Fibroblast of skin of right biceps (primary cell): ENCODE measurements at regions not wholly inside any gene's neighbourhood (a gene's known extent, or its start where the extent isn't known, plus 50 kb on each side); places are given as distances from the start of the nearest gene placed in this dataset.
"Not testable (repeated sequence)": the region's sequence is repeated elsewhere in the genome, so short reads cannot be mapped to it uniquely, and the experiment has no call there.

ENCODE experiments used
- DNase-seq: peaks from one replicate; pipeline ENCODE4 v3.0.0-alpha.2; 2013

DNA sequence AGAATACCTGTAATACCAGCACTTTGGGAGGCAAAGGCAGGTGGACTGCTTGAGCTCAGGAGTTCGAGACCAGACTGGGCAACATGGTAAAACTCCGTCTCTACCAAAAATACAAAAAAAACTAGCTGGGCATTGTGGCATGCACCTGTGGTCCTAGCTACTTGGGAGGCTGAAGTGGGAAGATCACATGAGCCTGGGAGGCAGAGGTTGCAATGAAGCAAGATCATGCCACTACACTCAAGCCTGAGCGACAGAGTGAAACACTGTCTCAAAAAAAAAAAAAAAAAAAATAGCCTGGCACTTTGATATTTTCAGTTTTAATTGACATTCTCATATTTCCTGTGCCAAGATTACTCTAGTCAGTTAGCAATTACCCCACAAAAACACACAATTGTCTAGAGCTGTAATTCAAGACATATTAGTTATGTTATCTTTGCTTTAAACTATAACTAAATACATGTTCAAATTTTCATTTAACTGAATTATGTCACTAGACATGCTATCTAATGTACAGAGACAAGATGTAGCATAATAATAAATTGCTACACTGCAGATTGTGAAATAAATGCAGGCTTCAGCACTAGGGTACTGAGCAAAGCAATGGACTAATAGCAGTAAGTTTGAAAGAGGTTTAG, 378.2 kb upstream of the GRAMD2B start:
- no peak for DNase-seq

DNA sequence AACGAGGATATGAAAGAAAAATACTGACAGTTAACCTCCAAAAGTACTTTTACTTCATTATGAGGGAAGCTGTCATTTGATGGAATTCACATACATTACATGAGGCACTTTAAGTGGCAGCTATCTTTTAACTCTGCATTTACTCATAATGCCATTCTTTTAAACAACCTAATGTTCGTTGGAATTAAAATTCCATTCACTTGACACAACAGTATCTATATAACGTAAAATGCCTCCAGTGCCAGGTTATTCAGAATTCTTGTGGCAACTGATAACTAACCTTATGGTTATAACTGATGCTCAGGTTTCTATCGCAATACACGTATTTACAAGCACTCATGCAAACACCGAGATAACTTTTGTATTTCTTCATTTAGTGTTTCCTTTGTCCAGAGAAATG, 376.9 kb upstream of the GRAMD2B start:
- DNase-seq, result no peak

DNA sequence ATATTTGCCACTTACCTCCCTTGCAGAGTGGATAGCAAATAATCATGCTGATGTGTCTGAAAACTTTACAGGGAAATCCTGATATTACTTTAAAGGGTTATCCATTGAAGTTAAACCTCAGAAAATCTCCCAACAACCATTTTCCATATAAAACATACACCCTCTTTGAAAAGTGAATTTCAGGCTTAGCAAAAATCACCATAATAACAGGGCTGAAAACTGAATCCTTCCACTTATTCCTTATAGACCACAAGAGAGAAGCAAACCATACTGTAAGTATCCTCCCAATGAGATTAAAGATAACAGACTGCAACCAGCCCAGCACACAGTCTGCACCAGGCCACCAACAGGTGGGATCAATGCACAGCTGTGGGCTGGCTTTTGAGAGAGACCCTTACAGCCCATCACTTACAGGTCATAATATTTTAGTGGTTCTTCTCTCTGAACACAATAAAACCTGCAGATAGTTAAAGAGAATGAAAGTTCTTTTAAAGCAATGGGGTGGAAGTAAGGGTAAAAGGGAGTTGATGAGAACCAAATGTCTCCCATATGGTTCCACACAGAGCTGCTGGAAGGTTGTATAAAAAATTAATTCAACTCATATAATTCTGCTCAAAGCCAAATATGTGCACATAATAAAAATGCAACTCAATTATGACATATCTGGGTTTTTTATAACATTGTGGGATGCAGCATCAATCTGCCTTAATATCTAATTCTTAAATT, 376.2 kb upstream of the GRAMD2B start:
- DNase-seq, result no peak

DNA sequence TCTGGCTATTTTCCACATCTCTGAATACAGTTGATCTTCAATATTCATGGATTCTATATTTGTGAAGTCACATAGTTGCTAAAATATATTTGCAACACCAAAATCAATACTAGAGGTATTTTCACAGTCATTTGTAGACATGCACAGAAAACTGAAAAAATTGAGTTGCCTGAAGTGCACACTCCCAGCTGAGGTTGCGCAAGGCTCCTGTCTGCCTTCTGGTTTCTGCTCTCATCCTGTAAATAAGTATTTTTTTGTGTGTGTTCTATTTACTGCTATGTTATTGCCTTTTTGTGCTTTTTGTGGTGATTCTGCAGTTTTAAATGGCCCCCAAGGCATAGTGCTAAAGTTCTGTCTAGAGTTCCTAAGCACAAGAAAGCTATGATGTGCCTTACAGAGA, 371.1 kb upstream of the GRAMD2B start:
- no peak for DNase-seq

DNA sequence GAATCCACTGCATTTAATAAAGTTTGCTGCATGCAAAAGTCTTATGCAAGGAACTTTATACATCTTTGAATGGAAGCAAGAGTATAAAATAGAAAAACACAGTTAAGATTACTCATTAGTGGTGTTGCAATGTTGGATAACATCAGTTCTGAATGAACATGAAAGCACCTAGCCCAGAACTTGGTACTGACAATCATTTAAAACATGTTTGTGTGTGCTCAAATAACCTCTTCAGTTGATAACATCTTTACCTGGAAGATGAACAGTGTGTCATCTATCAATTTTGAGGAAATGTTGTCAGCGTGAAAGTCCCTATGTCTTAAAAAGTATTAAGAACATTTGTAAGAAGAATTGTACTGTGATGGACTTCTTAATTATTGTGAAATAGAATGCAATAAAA, 370.4 kb upstream of the GRAMD2B start:
- no peak for DNase-seq

DNA sequence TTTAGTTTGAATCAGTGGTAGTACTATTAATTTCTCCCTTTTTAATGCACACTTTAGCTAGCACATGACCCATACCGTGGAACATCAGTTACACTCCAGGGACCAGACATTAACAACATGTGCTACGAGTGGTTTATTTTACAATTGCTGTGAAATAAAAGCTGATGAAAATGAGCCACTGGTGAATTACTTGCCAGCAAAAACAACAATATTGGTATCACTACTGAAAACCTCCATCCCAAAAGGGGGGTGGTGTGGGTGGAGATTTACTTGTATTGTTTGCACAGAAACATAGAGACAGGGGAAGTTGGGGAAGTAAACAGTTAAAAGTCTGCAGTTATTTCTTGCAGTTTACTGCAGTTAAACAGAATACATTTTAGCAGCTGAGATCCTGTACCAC, 369.6 kb upstream of the GRAMD2B start:
- DNase-seq, result no peak

DNA sequence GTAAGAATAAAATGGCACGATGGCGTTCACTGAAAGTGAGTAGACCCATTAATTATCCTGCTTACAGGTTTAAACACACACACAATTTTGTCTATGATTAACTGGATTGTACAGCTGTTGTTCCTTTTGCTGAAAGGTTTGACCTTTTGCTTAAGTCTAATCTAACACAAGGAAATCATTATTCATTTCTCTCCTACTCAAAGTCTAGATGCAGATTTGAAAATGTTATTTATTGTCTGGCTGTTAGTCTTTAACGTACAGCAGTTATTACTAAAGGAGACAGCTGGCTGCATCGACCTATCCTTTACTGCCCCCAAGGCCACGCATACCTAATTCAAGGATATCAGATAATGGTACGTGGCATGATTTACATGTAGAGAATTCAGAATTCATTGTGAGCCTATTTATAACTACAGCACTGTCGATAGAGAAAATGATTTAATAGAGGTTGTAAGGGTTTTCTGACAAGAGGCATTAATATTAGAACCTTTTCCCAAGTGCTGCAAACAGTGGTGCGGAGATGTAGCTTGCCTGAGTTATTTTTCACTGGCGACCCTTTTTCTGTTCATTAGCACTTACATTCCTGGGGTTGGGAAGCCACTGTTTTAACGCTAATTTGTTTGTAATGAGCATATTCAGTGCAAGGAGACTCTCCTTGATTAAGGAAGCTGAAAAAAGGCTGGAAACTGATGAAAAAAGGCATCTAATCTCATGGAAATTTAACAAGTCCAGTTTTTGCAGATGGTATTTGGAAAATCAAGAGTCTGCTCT, 368.4 kb upstream of the GRAMD2B start:
- no peak for DNase-seq

DNA sequence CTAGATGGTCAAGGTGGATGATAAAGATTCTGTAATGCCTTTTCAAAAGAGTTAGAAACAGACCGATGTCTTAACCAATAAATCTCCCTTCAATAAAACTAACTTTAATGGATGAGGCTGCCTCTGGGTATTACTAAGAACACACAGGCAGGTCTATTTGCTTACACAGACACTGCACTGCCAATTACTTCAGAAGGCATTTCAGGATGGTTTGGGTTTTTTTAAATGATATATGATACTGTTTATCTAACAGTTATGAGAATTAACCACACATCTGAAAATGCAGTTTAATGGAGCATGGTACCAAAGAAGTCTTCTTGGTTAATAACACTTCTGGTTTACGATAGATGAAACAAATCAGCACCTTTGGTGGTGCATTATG, 367.9 kb upstream of the GRAMD2B start:
- no peak for DNase-seq

DNA sequence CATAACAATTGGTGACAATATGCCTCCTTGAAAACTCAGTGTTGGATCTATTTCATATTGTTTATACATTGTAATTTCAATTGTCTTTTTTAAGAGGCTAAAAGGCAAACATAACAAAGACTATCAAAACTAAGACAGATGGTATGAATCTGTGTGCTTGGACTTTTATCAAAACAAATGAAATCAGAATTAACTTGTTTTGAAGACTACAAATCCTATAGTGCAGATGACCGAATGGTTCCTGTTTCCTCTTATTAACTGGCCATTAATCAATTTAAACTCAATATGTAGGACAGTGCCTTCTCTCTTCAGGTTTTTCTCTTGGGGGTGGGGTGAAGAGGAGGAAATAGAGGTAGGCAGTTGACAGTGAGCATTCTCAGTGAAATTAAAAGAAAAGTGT, 366.9 kb upstream of the GRAMD2B start:
- no peak for DNase-seq

DNA sequence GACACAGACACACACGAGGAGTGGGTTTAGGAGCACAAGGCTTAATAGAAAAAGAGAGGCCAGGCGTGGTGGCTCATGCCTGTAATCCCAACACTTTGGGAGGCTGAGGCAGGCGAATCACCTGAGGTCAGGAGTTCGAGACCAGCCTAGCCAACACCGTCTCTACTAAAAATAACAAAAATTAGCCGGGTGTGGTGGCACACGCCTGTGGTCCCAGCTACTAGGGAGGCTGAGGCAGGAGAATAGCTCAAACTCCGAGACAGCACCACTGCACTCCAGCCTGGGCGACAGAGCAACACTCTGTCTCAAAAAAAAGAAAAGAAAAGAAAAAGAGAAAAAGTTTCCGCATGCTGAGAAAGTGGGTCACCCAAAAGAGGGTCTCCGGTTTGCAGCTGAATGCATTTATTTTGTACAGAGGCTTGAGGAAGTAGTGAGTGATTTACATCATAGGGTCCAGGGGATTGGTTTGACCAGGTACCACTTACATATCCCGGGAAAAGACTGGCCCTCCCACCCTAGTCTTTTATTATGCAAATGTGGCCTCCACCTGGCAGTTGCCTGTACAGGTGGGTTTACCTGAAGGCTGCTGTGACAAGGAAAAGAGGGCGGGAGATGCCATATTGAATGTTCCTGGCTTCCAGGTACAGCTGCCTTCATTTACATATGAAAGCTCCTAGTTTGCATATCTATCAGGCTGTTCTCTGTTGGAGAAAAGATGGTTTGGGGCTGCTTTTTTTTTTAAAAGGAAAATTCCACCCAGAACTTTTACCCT, 366.2 kb upstream of the GRAMD2B start:
- DNase-seq, result no peak

DNA sequence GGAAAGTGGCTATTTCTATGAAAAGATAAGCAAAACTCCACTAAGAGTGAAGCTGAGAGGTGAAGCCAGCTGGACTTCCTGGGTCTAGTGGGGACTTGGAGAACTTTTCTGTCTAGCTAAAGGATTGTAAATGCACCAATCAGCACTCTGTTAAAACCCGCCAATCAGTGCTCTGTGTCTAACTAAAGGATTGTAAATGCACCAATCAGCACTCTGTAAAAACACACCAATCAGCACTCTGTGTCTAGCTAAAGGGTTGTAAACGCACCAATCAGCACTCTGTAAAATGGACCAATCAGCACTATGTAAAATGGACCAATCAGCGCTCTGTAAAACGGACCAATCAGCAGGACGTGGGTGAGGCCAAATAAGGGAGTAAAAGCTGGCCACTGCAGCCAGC, 364.8 kb upstream of the GRAMD2B start:
- not testable (repeated sequence) for DNase-seq

DNA sequence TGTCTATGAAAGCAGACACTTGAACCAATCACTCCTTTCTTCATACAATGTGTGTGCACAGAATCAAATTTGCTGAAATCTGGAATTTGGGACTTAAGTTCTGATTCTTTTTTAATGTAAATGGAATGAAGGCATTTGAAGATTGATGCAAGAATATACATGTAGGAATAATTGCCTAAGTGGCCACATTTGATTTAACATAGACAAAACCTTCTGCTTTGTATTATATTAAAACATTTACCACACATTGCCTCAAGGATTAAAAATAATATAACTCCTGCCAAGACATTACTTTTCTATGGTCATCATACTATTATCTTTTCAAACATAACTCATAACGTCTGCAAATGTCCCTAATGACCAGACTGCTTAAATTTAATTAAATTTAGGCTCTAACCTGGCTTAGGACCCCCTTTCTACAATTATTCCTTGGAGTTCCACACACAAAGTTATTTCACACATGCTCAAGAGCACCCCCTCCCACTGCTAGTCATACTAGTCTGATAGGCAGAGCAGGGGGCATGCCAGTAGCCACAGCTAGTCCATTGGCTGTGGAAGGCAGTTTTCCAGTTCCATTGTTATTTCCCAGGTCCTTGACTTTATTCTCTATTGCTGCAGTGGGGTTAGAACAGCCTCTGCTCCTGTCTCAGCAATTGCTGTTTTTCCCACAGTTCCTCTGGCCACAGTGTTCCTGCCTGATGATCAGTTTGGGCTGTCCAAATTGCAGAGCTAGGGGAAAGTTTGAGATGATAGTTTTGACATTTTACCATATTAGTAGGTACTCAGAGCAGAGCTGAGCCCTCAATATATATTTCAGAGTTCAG, 360.6 kb upstream of the GRAMD2B start:
- no peak for DNase-seq

DNA sequence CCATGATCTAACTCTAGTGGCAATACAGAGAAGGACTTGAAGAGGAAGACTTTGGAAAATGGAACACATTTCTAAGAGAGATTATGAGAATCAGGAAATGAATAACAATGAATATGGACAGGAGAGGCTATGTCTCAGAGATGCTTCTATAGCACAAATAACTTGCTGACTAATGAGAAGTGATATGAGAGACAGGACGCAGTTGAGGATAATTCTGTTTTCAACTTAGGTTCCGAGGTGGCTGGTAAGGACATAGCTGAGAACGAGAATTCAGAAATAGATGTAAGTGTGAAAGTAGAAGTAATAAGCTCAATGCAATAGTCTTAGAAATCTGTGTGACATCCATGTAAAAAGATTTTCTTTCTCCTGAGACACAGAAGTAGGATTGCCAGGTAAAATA, 358.1 kb upstream of the GRAMD2B start:
- DNase-seq, result no peak

DNA sequence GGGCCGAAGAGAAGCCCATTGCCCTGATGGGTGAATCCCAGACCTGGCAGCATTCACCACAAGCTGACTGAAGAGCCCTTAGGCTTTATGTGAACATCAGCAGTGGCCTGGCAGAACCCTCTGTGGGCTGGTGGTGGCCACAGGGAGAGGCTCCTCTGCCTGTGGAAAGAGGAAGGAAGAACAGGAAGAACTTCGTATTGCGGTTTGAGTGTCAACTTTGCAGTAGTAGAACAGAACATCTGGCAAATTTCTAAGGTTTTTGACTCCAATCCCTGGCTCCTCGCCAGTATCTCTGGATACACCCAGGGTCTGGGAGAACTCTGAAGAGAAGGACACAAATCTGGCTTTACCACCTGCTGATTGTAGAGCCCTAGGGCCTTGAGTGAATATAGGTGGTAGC, 356.4 kb upstream of the GRAMD2B start:
- no peak for DNase-seq

DNA sequence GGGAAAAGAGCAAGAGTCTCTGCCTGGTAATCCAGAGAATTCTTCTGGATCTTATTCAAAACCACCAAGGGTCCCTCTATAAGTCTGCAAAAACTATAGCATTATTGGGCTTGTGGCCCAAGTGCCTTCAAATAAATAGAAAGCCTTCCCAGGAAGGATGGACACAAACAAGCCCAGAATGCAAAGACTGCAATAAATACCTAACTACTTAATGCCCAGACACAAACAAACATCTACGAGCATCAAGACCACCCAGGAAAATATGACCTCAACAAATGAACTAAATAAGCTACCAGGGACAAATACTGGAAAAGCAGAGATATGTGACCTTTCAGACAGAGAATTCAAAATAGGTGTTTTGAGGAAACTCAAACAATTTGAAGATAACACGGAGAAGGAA, 355.8 kb upstream of the GRAMD2B start:
- DNase-seq, result no peak

DNA sequence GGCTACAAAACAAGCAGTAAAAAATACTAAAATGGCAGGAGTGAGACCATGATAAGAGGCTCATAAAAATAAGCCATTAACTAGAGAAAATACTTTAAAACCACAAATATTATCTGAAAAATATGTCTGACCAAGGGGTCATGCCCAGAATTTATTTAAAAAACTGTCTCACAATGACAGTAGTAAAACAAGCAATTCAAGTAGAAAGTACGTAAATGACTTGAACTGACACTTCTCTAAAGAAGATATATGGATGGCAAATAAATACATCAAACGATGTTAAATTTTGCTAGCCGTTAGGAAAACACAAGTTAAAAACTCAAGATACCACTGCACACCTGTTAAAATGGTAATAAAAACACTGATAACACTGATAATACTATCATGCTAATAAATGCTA, 353.9 kb upstream of the GRAMD2B start:
- DNase-seq, result no peak

DNA sequence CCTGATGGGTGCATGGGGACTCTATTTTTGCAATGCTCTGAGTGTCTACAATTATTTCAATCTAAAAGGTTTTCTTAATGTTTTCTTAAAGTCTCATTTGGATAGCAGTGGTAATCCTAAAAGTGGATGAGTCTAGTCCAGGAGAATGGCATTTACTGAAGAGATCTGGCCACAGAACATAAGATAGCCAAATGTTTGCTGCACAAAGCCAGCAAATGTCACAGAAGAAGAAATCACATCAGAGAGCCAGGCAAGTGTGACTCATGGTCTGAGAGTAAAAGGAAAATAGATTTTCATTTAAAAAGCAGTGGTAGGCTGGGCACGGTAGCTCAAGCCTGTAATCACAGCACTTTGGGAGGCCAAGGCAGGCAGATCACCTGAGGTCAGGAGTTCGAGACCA, 352.7 kb upstream of the GRAMD2B start:
- DNase-seq, result peak; percentile 17

DNA sequence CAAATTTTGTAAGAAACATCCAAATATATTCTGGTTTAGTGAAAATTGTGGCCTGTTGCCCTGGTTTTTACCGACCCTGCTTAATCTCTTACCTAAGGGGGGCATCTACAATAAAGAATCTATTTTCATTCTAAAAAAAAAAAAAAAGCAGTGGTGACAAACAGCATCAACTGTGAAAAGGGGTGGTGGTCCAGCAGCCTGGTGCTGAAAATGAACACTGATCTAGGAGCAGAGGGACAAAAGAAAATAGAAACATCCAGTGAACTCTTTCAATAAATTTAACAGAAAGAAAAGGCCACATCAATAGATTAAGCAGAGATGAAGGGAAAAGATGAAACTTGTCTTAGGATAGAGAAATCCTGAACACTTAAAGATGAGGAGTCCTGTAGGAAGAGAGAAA, 348.7 kb upstream of the GRAMD2B start:
- DNase-seq, result no peak

DNA sequence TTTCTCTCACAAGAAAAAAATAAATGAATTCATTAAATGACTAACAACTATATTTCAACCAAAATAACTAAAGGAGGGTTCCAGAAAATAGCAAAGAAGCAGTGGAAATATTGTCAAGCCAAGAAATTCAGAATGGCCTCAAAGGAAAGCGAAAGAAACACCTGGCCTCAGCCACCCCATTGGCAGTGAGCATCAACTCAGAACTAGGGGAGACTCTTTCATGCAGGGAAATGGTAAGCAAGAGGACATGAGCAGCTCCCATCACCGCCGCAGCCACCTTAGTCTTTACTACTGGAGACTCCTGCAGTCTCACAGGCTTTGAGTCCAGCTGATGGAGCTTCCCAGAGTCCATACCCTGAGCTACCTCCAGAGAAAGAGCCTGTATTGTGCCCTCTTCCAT, 343.9 kb upstream of the GRAMD2B start:
- no peak for DNase-seq

DNA sequence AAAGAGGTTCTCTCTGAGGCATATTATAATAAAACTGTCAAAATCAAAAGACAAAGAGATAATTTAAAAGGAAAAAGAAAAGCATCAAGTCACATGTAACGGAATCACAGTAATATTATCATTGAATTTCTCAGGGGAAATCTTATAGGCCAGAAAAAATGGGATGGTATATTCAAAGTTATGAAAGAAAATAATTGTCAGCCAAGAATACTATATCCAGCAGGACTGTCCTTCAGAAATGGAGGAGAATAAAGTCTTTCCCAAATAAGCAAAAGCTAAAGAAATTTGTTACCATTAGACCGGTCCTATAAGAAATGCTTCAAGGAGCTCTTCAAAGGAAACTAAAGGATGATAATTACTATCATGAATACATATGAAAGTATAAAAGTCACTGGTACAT, 342.0 kb upstream of the GRAMD2B start:
- DNase-seq, result no peak

DNA sequence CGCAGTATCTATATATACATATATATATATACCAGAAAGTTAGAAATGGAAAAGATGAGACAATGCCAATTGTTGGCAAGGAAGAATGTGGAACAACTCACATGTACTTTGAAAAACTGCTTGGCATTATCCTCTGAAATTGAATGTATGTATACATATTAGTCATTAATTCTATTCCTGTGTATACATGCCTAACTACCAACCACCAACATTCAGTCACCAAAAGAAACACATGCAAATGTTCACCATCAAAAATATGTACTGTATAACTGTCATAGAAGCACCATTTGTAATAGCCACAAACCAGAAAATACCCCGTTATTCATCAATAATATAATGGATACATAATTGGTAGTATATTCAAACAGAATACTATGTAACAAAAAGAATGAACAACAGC, 330.2 kb upstream of the GRAMD2B start:
- no peak for DNase-seq

DNA sequence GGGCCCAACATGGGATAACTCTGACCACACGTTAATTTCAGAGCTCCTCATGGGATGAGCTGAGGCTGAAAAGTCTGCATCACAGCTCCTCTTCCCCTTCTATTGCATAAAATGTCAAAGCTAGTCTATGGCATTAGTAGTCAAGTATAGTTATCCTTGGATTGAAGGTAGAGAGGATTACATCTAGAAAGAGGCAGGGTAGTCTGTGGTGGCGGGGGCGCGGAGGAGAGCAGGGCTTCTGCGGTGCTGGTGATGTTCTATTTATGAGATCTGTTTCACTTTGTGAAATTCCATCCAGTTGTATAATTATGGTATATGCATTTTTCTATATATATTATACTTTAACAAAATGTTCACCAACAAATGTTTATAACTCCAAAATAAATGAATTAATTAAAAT, 329.5 kb upstream of the GRAMD2B start:
- DNase-seq, result no peak

DNA sequence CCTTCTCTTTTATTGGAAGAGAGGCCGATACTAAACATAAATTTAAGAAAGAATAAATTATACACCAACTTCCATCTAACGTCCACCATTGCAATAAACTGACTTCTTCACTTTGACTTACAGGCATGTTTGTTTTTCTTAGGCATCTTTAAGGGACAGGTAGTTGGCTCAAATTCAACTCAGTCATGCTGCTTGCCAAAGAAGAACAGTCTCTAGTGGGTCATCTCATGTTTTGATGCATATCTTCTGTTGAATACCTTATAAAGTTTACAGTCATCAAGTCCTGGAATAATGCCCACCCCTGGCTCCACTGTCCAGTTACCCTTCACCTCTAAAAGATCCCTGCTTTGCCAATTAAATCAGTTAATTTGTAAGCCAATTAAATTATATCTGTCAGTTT, 328.2 kb upstream of the GRAMD2B start:
- DNase-seq, result no peak
